ENCODE measurements at regions not wholly inside any gene's neighbourhood (a gene's known extent, or its start where the extent isn't known, plus 50 kb on each side); places are given as distances from the start of the nearest gene placed in this dataset.
"Not testable (repeated sequence)": the region's sequence is repeated elsewhere in the genome, so short reads cannot be mapped to it uniquely, and the experiment has no call there.

DNA sequence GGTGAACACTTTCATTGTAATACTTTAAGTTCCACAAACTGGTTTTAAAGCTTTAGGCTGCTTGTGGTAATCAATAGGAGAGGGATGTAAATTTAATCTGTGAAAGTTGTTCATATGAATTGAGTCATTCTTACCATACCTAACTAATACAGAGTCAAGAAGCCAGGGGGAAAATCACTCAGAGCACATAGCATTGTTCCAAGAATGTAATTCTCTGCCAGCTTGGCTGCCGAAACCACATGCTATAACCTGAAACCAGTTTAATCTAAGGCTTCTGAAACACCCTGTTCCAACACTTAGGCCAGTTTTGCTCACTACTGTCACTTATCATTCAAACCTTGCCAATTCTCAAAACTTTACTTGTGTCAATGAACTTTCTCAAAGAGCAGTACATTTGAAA is 528.8 kb upstream of the GRAMD2B start:
- H3K4me3 ChIP-seq (ENCODE audit: low read depth, low read length): no peak overlapping the region
- no peaks in the 10 kb centered on the region for H3K36me3 ChIP-seq (ENCODE audit: insufficient read depth)
- no peak for DNase-seq (ENCODE audit: extremely low spot score)
- H3K4me1 ChIP-seq (ENCODE audit: insufficient read depth): no peaks in the 10 kb centered on the region
- whole genome bisulfite sequencing: 98% methylated on average over 1 of the region's 1 CpG
- H3K27ac ChIP-seq (ENCODE audit: low read depth): no peak overlapping the region

DNA sequence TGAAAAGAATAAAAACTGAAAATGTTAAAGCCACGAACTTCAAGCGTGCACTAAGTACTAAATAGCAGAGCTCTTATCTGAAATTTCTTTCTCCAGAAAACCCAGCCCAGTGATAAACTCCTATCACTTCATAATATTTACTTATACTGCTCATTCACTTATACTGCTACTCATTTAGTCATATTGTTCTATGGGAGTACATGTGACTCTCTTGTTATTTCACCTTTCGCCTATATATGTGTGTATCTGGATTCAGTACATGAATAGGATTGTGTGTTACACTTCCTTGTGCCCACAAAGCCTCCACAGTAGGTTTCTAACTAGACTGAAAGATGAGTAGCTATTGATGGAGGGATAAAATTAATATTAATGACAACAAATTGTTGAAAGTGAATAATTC is 526.8 kb upstream of the GRAMD2B start:
- no peak for DNase-seq (ENCODE audit: extremely low spot score)

DNA sequence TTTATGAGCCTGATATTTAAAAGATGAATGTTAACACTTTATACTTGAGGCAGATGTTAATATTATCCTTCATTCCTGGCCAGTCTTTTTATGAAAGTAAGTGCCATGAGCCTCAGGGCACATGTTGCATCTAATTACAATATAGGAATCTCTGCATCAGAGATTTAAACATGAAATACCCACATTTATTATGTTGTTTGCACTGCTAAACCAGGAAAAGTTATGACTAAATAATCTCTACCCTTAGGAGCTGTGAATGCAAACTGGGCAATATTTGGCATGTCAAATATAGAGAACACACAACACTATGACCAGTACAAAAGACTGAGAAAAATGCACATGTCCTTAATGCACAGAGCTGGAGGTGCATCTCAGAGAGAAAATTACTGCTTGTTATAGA is 526.1 kb upstream of the GRAMD2B start:
- Histone ChIP-seq H3K36me3 (ENCODE audit: insufficient read depth) (no peaks in the 10 kb centered on the region), H3K4me1 (ENCODE audit: insufficient read depth) (no peaks in the 10 kb centered on the region), H3K27ac (ENCODE audit: low read depth) (no peak overlapping the region), H3K4me3 (ENCODE audit: low read depth, low read length) (no peak overlapping the region)
- no peak for DNase-seq (ENCODE audit: extremely low spot score)

More for the DNA sequence above, 526.8 kb upstream of the GRAMD2B start:
- Histone ChIP-seq H3K36me3 (ENCODE audit: insufficient read depth) (no peaks in the 10 kb centered on the region), H3K27ac (ENCODE audit: low read depth) (no peak overlapping the region), H3K4me1 (ENCODE audit: insufficient read depth) (no peaks in the 10 kb centered on the region), H3K4me3 (ENCODE audit: low read depth, low read length) (no peak overlapping the region)
- WGBS: 86% methylated on average over 3 of the region's 3 CpGs

DNA sequence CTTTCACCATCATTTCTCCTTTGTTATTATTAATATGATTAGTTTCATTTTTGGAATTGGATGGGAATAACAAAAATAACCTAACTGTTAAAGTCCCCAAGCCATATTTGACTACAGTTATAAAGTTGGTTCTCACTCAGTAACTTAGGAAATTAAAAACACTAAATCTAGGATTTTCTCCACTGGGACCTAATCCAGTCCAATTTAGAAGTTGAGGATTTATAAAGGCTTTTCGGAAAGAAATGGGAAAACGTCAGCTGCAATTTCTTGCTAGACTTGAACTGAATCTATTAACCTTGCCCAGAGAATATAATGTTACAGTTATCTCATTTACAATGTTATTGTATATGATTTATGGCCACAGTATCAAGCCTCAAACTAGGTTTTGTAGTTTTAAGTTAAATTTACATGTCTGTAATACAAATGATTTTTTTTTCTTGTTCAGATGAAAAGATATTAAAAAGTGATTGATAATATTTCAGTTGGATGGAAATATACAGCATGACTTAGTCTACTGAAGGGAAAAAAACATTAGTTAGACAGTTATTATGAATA is 524.3 kb upstream of the GRAMD2B start:
- H3K4me3 ChIP-seq (ENCODE audit: low read depth, low read length): no peak overlapping the region
- no peaks in the 10 kb centered on the region for H3K4me1 ChIP-seq (ENCODE audit: insufficient read depth)
- peak; percentile 10 for DNase-seq (ENCODE audit: extremely low spot score)
- no peak overlapping the region for H3K27ac ChIP-seq (ENCODE audit: low read depth)
- WGBS: 75% methylated on average over 2 of the region's 2 CpGs
- no peaks in the 10 kb centered on the region for H3K36me3 ChIP-seq (ENCODE audit: insufficient read depth)

DNA sequence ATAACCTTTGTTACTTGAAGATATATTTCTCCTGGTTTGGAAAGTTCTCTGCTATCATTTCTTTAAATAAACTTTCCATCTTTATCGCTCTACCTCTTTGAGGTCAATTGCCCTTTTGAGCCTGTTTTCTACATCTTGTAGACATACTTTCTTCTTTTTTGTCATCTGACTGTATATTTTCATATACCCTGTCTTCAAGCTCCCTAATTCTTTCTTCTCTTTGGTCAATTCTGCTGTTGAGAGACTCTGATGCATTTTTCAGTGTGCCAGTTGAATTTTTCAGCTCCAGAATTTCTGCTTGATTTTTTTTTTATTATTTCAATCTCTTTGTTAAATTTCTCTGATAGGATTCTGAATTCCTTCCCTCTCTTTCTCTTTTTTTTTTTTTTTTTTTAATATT is 511.2 kb upstream of the GRAMD2B start:
- DNase-seq (ENCODE audit: extremely low spot score): no peak
- no peak overlapping the region for H3K4me3 ChIP-seq (ENCODE audit: low read depth, low read length)
- WGBS: 98% methylated on average over 1 of the region's 1 CpG
- H3K36me3 ChIP-seq (ENCODE audit: insufficient read depth): no peaks in the 10 kb centered on the region
- no peaks in the 10 kb centered on the region for H3K4me1 ChIP-seq (ENCODE audit: insufficient read depth)
- no peak overlapping the region for H3K27ac ChIP-seq (ENCODE audit: low read depth)

DNA sequence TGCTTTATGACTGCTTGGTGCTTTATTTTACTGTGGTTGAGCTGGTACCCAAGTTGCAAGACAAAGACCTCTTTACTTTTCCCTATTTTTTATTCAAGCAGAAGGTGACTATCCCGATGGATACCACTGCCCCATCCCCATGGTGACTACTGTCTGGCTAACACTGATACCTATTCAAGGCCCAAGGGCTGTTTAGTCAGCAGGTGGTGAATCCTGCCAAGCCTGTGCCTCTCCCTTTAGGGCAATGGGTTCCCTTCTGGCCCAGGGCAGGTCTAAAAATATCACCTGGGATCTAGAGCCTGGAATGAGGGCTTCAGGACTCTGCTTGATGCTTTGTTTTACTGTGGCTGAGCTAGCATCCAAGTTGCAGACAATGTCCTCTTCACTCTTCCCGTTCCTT is 510.0 kb upstream of the GRAMD2B start:
- Histone ChIP-seq H3K36me3 (ENCODE audit: insufficient read depth) (no peaks in the 10 kb centered on the region), H3K4me3 (ENCODE audit: low read depth, low read length) (no peak overlapping the region), H3K27ac (ENCODE audit: low read depth) (no peak overlapping the region), H3K4me1 (ENCODE audit: insufficient read depth) (no peaks in the 10 kb centered on the region)
- DNase-seq (ENCODE audit: extremely low spot score): no peak
- WGBS: 87% methylated on average over 2 of the region's 2 CpGs

DNA sequence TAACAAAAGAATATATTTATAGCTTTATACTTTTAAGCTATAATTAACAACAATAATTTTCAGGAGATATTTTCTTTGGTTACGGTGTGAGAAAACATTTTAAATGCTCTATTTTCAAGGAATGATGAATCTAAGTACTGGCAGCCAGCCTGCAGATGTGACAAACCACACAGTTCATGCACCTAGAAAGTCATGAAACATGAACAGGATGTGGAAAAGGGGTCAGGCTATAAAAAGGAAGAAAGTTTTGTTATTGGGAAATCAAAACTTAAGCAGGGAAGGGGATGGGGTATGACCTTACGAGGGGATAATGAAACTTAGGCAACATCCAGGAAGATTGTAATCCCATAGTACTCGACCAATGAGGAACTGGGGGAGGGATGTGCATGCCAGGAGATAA is 508.7 kb upstream of the GRAMD2B start:
- H3K4me1 ChIP-seq (ENCODE audit: insufficient read depth): no peaks in the 10 kb centered on the region
- no peak overlapping the region for H3K4me3 ChIP-seq (ENCODE audit: low read depth, low read length)
- WGBS: 86% methylated on average over 3 of the region's 3 CpGs
- H3K27ac ChIP-seq (ENCODE audit: low read depth): no peak overlapping the region
- no peak for DNase-seq (ENCODE audit: extremely low spot score)
- no peaks in the 10 kb centered on the region for H3K36me3 ChIP-seq (ENCODE audit: insufficient read depth)

DNA sequence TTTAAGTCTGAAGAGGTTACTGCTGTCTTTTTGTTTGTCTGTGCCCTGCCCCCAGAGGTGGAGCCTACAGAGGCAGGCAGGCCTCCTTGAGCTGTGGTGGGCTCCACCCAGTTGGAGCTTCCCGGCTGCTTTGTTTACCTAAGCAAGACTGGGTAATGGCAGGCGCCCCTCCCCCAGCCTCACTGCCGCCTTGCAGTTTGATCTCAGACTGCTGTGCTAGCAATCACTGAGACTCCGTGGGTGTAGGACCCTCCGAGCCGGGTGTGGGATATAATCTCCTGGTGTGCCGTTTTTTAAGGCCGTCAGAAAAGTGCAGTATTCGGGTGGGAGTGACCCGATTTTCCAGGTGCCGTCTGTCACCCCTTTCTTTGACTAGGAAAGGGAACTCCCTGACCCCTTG is 499.3 kb upstream of the GRAMD2B start:
- 89% methylated on average over 11 of the region's 11 CpGs for WGBS
- not testable (repeated sequence) for H3K4me1 ChIP-seq (ENCODE audit: insufficient read depth); DNase-seq (ENCODE audit: extremely low spot score)

DNA sequence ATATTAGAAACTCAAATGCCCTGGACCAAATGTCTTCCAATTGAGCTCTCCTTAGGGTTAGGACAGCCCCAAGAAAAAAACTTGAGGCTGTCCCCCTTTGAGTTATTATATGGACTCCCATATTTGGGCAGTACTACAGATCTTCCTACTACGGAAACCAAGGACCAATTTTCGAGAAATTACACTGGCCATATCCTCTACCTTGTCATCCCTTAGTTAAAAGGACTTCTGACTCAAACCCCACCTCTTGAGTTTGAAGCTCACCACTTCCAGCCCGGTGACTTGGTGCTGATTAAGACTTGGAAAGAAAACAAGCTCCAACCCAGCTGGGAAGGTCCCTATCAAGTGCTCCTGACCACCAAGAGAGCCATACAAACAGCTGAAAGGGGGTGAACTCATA is 497.0 kb upstream of the GRAMD2B start:
- DNase-seq (ENCODE audit: extremely low spot score): no peak
- no peaks in the 10 kb centered on the region for H3K4me1 ChIP-seq (ENCODE audit: insufficient read depth)
- H3K36me3 ChIP-seq (ENCODE audit: insufficient read depth): no peaks in the 10 kb centered on the region
- no peak overlapping the region for H3K4me3 ChIP-seq (ENCODE audit: low read depth, low read length)
- H3K27ac ChIP-seq (ENCODE audit: low read depth): no peak overlapping the region
- WGBS: 89% methylated on average over 3 of the region's 3 CpGs

More for the DNA sequence above, 499.3 kb upstream of the GRAMD2B start:
- not testable (repeated sequence) for H3K27ac ChIP-seq (ENCODE audit: low read depth); H3K36me3 ChIP-seq (ENCODE audit: insufficient read depth); H3K4me3 ChIP-seq (ENCODE audit: low read depth, low read length)

DNA sequence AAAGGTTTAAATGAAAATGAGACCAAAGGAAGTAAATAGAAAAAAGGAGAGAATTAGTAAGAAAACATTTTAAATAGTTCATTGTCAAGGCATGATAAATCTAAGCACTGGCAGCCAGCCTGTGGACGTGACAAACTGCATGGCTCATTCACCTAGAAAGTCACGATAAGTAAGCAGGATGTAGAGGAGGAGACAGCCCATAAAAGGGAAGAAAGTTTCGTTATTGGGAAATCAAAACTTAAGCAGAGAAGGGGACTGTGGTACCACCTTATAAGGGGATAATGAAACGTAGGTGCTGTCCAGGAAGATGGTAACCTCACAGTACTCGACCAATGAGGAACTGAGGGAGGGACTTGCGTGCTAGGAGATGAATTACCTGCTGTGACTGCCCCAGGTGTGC is 494.5 kb upstream of the GRAMD2B start:
- Histone ChIP-seq H3K36me3 (ENCODE audit: insufficient read depth) (no peaks in the 10 kb centered on the region), H3K4me3 (ENCODE audit: low read depth, low read length) (no peak overlapping the region), H3K4me1 (ENCODE audit: insufficient read depth) (no peaks in the 10 kb centered on the region), H3K27ac (ENCODE audit: low read depth) (no peak overlapping the region)
- DNase-seq (ENCODE audit: extremely low spot score): no peak
- 77% methylated on average over 6 of the region's 6 CpGs for WGBS

DNA sequence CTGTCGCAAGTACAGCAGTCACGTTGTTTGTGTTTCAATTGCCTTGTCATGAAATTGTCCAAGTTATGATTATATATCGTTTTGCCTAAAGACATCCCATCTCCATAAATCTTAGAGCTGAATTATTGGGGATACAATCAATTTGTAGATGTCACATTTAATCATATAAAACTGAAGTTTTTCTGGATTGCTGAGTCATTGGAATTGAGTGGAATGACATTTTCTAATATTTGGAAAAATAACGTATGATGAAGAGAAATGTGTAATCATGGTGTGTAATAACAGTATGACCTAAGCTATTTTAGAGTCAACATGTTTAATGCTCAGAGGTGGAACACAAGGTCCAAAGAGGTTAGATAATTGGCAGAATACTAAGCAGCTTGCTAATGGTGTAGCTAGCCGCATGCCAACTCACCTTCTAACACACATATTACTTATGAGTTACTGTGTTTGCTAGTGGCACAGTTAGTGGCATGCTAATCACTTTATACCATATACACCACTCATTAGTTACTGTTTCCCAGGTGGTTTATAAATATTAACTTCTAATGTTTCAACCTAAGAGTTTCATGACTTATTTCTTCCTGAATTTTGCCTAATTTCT is 473.1 kb upstream of the GRAMD2B start:
- no peak overlapping the region for H3K27ac ChIP-seq (ENCODE audit: low read depth)

DNA sequence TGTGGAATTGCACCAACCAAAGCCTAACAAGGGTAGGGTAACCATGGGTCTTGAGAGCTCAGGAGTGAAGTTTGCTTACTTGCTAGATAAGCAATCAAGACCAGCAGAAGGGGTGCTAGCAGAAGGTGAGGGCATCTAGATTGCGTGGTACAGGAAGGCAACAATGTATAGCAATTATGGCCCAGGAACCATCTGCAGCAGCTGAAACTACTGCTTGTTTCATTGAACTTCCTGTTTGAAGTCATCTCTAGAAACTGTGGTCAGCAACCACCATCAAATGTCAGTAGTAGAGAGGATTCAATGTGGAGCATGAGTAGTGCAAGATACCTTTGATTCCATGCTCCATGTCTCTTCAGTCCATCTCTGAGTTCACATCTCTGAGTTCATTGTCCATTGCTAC is 462.1 kb upstream of the GRAMD2B start:
- Histone ChIP-seq H3K36me3 (ENCODE audit: insufficient read depth) (no peaks in the 10 kb centered on the region), H3K4me3 (ENCODE audit: low read depth, low read length) (no peak overlapping the region), H3K27ac (ENCODE audit: low read depth) (no peak overlapping the region), H3K4me1 (ENCODE audit: insufficient read depth) (no peaks in the 10 kb centered on the region)
- no peak for DNase-seq (ENCODE audit: extremely low spot score)
- WGBS: 86% methylated on average over 1 of the region's 1 CpG

More for the DNA sequence above, 473.1 kb upstream of the GRAMD2B start:
- no peak overlapping the region for H3K4me3 ChIP-seq (ENCODE audit: low read depth, low read length)
- no peak for DNase-seq (ENCODE audit: extremely low spot score)
- WGBS: 88% methylated on average over 5 of the region's 5 CpGs
- H3K36me3 ChIP-seq (ENCODE audit: insufficient read depth): no peaks in the 10 kb centered on the region
- no peaks in the 10 kb centered on the region for H3K4me1 ChIP-seq (ENCODE audit: insufficient read depth)

DNA sequence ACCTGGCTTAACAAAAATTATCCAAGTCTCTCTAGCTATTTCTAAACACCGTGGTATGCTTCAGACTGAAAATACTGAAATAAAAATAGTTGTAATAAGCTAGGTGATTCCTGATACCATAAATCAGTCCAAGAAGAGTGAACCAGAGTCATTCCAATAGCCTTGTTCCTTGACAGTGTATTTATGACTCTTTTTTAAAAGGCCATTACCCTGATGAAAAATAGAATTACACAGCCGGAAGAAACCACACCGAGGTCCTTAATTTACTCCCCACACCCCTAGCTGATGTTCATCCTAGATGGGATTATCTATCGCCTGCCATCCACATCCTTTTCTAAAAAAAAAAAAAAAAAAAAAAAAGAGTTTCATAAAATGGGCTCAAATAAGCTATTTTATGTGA is 457.6 kb upstream of the GRAMD2B start:
- H3K27ac ChIP-seq (ENCODE audit: low read depth): no peak overlapping the region
- H3K36me3 ChIP-seq (ENCODE audit: insufficient read depth): no peaks in the 10 kb centered on the region
- no peak overlapping the region for H3K4me3 ChIP-seq (ENCODE audit: low read depth, low read length)
- no peak for DNase-seq (ENCODE audit: extremely low spot score)
- 93% methylated on average over 4 of the region's 4 CpGs for WGBS
- H3K4me1 ChIP-seq (ENCODE audit: insufficient read depth): no peaks in the 10 kb centered on the region

DNA sequence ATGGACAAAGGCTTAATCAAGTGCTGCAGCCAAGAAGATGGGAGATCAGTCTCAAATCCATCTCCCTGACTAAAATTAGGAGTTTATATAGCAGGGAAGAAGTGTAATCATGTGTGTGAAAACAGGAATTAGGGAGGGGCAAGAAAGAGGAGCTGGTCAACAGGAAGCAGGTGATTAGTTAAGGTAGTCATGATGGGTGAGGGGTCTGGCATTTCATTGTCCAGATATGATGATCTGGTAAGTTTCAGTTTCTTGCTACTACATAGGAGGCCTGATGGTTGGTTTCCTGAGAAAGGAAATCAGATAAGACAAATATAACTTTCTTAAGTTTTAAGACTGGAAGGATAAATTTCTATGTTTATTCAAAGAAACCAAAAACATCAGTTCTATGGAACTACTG is 455.6 kb upstream of the GRAMD2B start:
- no peak overlapping the region for H3K27ac ChIP-seq (ENCODE audit: low read depth)
- H3K4me3 ChIP-seq (ENCODE audit: low read depth, low read length): no peak overlapping the region
- H3K36me3 ChIP-seq (ENCODE audit: insufficient read depth): no peaks in the 10 kb centered on the region
- no peaks in the 10 kb centered on the region for H3K4me1 ChIP-seq (ENCODE audit: insufficient read depth)
- no peak for DNase-seq (ENCODE audit: extremely low spot score)

Measured in urinary bladder (tissue), 3 donors.